ENCODE measurements at regions not wholly inside any gene's neighbourhood (a gene's known extent, or its start where the extent isn't known, plus 50 kb on each side); places are given as distances from the start of the nearest gene placed in this dataset.

DNA sequence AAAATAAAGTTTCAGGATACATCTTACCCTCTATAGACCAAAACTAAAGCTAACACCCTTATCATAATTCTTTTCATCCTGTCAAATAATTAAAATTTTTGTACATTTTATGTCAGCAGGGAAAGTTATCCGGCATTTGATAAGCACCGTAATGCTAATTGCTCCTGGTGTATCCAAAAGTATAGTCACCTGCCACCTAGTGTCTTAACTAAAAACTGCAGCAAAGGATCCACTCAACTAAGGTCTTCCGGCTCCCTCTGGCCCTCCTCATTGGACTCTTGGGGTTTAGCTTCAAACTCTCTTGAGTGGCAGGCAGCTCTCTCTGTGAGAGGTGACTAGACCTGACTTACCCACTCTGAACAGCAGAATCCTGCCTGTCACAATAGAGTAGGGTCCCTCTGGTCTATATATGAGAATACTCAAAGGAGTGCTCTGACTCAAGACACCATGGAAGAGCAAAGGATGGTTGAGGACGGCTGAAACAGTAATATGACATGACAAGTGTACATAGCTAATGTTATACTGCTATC is 60.4 kb upstream of the CAST start:
- TF ChIP-seq, protein P1, sequence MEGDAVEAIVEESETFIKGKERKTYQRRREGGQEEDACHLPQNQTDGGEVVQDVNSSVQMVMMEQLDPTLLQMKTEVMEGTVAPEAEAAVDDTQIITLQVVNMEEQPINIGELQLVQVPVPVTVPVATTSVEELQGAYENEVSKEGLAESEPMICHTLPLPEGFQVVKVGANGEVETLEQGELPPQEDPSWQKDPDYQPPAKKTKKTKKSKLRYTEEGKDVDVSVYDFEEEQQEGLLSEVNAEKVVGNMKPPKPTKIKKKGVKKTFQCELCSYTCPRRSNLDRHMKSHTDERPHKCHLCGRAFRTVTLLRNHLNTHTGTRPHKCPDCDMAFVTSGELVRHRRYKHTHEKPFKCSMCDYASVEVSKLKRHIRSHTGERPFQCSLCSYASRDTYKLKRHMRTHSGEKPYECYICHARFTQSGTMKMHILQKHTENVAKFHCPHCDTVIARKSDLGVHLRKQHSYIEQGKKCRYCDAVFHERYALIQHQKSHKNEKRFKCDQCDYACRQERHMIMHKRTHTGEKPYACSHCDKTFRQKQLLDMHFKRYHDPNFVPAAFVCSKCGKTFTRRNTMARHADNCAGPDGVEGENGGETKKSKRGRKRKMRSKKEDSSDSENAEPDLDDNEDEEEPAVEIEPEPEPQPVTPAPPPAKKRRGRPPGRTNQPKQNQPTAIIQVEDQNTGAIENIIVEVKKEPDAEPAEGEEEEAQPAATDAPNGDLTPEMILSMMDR (conservative IDR thresholded peaks at IDR 0.05; ENCODE audit: low read length) = peak; percentile 88
- no peak for TF ChIP-seq EZH2phosphoT487 (IDR thresholded peaks at IDR 0.05; ENCODE audit: borderline replicate concordance, low read depth, low read length)

All from OCI-LY7 (cell line).